Small intestine (tissue), 7 donors: ENCODE measurements at regions not wholly inside any gene's neighbourhood (a gene's known extent, or its start where the extent isn't known, plus 50 kb on each side); places are given as distances from the start of the nearest gene placed in this dataset.
"Not testable (repeated sequence)": the region's sequence is repeated elsewhere in the genome, so short reads cannot be mapped to it uniquely, and the experiment has no call there.

Experiments used
- DNase-seq, 2 donors: peaks; one replicate each; pipeline versions ENCODE4 v3.0.0 to v3.0.0-alpha.2; 2013
- FAIRE-seq: peaks from 2 replicates; lab custom pipeline; 2012; peaks lifted over from hg19 to GRCh38; lab: Jason Lieb, UNC
- H3K27ac ChIP-seq, 3 donors: one replicate each; pipeline ENCODE4 v1.5.1; 2013; ENCODE audit warnings: low read length in 2 of 3, mild to moderate bottlenecking in 2 of 3, control low read depth in 1 of 3, inconsistent platforms in 1 of 3, low read depth in 1 of 3, moderate library complexity in 1 of 3
- H3K27me3 ChIP-seq, 3 donors: one replicate each; pipeline ENCODE4 v1.6.1; 2013; ENCODE audit warnings: low read length in 3 of 3, inconsistent platforms in 1 of 3; ENCODE audit not compliant: control insufficient read depth in 3 of 3, insufficient read depth in 3 of 3
- H3K36me3 ChIP-seq, 3 donors: one replicate each; pipeline ENCODE4 v1.6.1; 2013; ENCODE audit warnings: low read length in 3 of 3, inconsistent platforms in 1 of 3, low read depth in 1 of 3, mild to moderate bottlenecking in 1 of 3, moderate library complexity in 1 of 3; ENCODE audit not compliant: control insufficient read depth in 3 of 3, insufficient read depth in 2 of 3
- H3K4me1 ChIP-seq, 3 donors: one replicate each; pipeline ENCODE4 v1.6.1; 2013; ENCODE audit warnings: low read length in 2 of 3, inconsistent platforms in 1 of 3, low read depth in 1 of 3, mild to moderate bottlenecking in 1 of 3, moderate library complexity in 1 of 3; ENCODE audit not compliant: control insufficient read depth in 3 of 3, insufficient read depth in 2 of 3
- H3K4me3 ChIP-seq, 3 donors: one replicate each; pipeline ENCODE4 v1.5.1; 2013; ENCODE audit warnings: low read length in 3 of 3, control low read depth in 1 of 3, inconsistent platforms in 1 of 3, low read depth in 1 of 3, mild to moderate bottlenecking in 1 of 3, moderate library complexity in 1 of 3
- H3K9me3 ChIP-seq, 2 donors: one replicate each; pipeline ENCODE4 v1.6.1; 2013; ENCODE audit warnings: low read depth in 1 of 2, low read length in 1 of 2; ENCODE audit not compliant: control insufficient read depth in 2 of 2, insufficient read depth in 1 of 2
- WGBS, 3 donors: extraction: QIAGEN DNeasy Blood & Tissue Kit; methylation state at CpG; one replicate each; pipeline ENCODE4 v1.1.7; 2013; 5-methylcytosine and 5-hydroxymethylcytosine counted together
- donor health status: healthy with polysubstance abuse.
- donor health status: control.
- donor health status: control.
- donor health status: Bipolar disorder and iron deficiency.
- donor health status: healthy.

GRCh38 chrX:140019134-140019533 lies 53.8 kb upstream of the CXorf66 start:
- H3K4me1 ChIP-seq, H3K27me3 ChIP-seq, H3K9me3 ChIP-seq, H3K36me3 ChIP-seq, DNase-seq, H3K4me3 ChIP-seq, H3K27ac ChIP-seq, FAIRE-seq: not testable (repeated sequence)
- WGBS, 3 donors: 50 to 74% (median 73%) methylated on average over 1 of the region's 3 CpGs
